ENCODE measurements at regions not wholly inside any gene's neighbourhood (a gene's known extent, or its start where the extent isn't known, plus 50 kb on each side); places are given as distances from the start of the nearest gene placed in this dataset.
A peak's percentile ranks its signal among the peaks of the same experiment; 100 is the strongest.
"Not testable (repeated sequence)": the region's sequence is repeated elsewhere in the genome, so short reads cannot be mapped to it uniquely, and the experiment has no call there.

GRCh38 chr7:32762206-32762924 is 129.2 kb downstream of the KBTBD2 start:
- not testable (repeated sequence) for DNase-seq

GRCh38 chr7:32761451-32762205 is 129.9 kb downstream of the KBTBD2 start:
- DNase-seq = no peak

GRCh38 chr7:32760755-32761154 is 130.8 kb downstream of the KBTBD2 start:
- DNase-seq = not testable (repeated sequence)

GRCh38 chr7:32759859-32760258 is 131.7 kb downstream of the KBTBD2 start:
- not testable (repeated sequence) for DNase-seq

- not testable (repeated sequence) for DNase-seq
These were observed 137.7 kb downstream of the KBTBD2 start for GRCh38 chr7:32753872-32754271.

- not testable (repeated sequence) for DNase-seq
These were observed 143.2 kb downstream of the KBTBD2 start for GRCh38 chr7:32748337-32748736.

- DNase-seq = not testable (repeated sequence)
These were observed 144.0 kb downstream of the KBTBD2 start for GRCh38 chr7:32747443-32748148.

- DNase-seq = peak; percentile 24
These were observed 149.6 kb downstream of the KBTBD2 start for GRCh38 chr7:32741853-32742476.

GRCh38 chr7:32739749-32740148 is 151.8 kb downstream of the KBTBD2 start:
- DNase-seq = not testable (repeated sequence)

GRCh38 chr7:32738390-32738789 is 153.2 kb downstream of the KBTBD2 start:
- not testable (repeated sequence) for DNase-seq

- DNase-seq = not testable (repeated sequence)
These were observed 158.8 kb downstream of the KBTBD2 start for GRCh38 chr7:32732767-32733166.

GRCh38 chr7:32729335-32729675 is 162.3 kb downstream of the KBTBD2 start:
- DNase-seq = not testable (repeated sequence)

GRCh38 chr7:32728412-32729334 is 162.9 kb downstream of the KBTBD2 start:
- DNase-seq = peak; percentile 35

- DNase-seq = peak; percentile 46
These were observed 163.8 kb downstream of the KBTBD2 start for GRCh38 chr7:32727483-32728411.

GRCh38 chr7:32722837-32723236 is 168.7 kb downstream of the KBTBD2 start:
- not testable (repeated sequence) for DNase-seq

GRCh38 chr7:32694182-32694581 is 197.4 kb downstream of the KBTBD2 start:
- no peak for DNase-seq

- peak; percentile 14 for DNase-seq
These were observed 196.9 kb downstream of the AVL9 start for GRCh38 chr7:32691965-32692815.

GRCh38 chr7:32688092-32688491 is 192.8 kb downstream of the AVL9 start:
- not testable (repeated sequence) for DNase-seq

- DNase-seq = no peak
These were observed 185.9 kb downstream of the AVL9 start for GRCh38 chr7:32681174-32681518.
